ACC112 (cell line): ENCODE measurements at regions not wholly inside any gene's neighbourhood (a gene's known extent, or its start where the extent isn't known, plus 50 kb on each side); places are given as distances from the start of the nearest gene placed in this dataset.

Experiments
- H2AFZ ChIP-seq: fragments of 200-600 bp; sonication (generic); one replicate; pipeline ENCODE4 v1.6.0; 2017; ENCODE audit warnings: antibody characterized with exemption, low read length; ENCODE audit not compliant: unreplicated experiment
- H3K27ac ChIP-seq: fragments of 200-600 bp; sonication (generic); 2 replicates; pipeline ENCODE4 v1.5.1; 2014; ENCODE audit warnings: low read depth, mild to moderate bottlenecking, antibody characterized with exemption, low read length, moderate library complexity
- H3K27me3 ChIP-seq: fragments of 200-600 bp; sonication (generic); 2 replicates; pipeline ENCODE4 v1.6.1; 2014; ENCODE audit warnings: mild to moderate bottlenecking, antibody characterized with exemption, low read length, moderate library complexity, mixed read lengths; ENCODE audit not compliant: insufficient read depth
- H3K36me3 ChIP-seq: fragments of 200-600 bp; sonication (generic); 2 replicates; pipeline ENCODE4 v1.6.1; 2016; ENCODE audit warnings: mild to moderate bottlenecking, antibody characterized with exemption, low read length, moderate library complexity, mixed read lengths; ENCODE audit not compliant: insufficient read depth
- H3K4me1 ChIP-seq: fragments of 200-600 bp; sonication (generic); one replicate; pipeline ENCODE4 v1.6.1; 2016; ENCODE audit warnings: low read length, mixed read lengths; ENCODE audit not compliant: insufficient read depth, unreplicated experiment, control insufficient read depth
- H3K4me3 ChIP-seq: fragments of 200-600 bp; sonication (generic); 2 replicates; pipeline ENCODE4 v1.5.1; 2014; ENCODE audit warnings: mild to moderate bottlenecking, low read depth, low read length
- H3K79me2 ChIP-seq: fragments of 200-600 bp; sonication (generic); one replicate; pipeline ENCODE4 v1.6.0; 2016; ENCODE audit warnings: low read length; ENCODE audit not compliant: control insufficient read depth, unreplicated experiment, insufficient read depth

GRCh38 chr3:105999856-106000255, 131.0 kb upstream of the CBLB start:
- Histone ChIP-seq H3K36me3 (no peaks in the 10 kb centered on the region), H3K27ac (no peak overlapping the region), H3K4me1 (peaks cover 28% of the 10 kb centered on the region), H3K79me2 (no peaks in the 10 kb centered on the region), H2AFZ (no peak overlapping the region), H3K27me3 (no peaks in the 10 kb centered on the region), H3K4me3 (no peak overlapping the region)

GRCh38 chr3:106001923-106002322, 133.1 kb upstream of the CBLB start:
- Histone ChIP-seq H3K36me3 (no peaks in the 10 kb centered on the region), H3K4me3 (no peak overlapping the region), H3K27ac (no peak overlapping the region), H3K79me2 (no peaks in the 10 kb centered on the region), H3K27me3 (no peaks in the 10 kb centered on the region), H2AFZ (no peak overlapping the region), H3K4me1 (peaks cover 47% of the 10 kb centered on the region)

- Histone ChIP-seq H3K4me3 (peak overlapping the region; percentile 75), H3K36me3 (no peaks in the 10 kb centered on the region), H3K27ac (peak overlapping the region; percentile 93), H3K4me1 (peaks cover 34% of the 10 kb centered on the region), H2AFZ (peak overlapping the region; percentile 87), H3K79me2 (no peaks in the 10 kb centered on the region), H3K27me3 (no peaks in the 10 kb centered on the region)
These were observed 135.4 kb upstream of the CBLB start for GRCh38 chr3:106004137-106004681.

- H3K27me3 ChIP-seq, result no peaks in the 10 kb centered on the region
- H3K4me1 ChIP-seq, result peaks cover 34% of the 10 kb centered on the region
- H2AFZ ChIP-seq, result peak overlapping the region; percentile 87
- H3K79me2 ChIP-seq, result no peaks in the 10 kb centered on the region
- H3K36me3 ChIP-seq, result no peaks in the 10 kb centered on the region
- H3K27ac ChIP-seq, result peak overlapping the region; percentile 93
- H3K4me3 ChIP-seq, result peak overlapping the region; percentile 75
These were observed 136.0 kb upstream of the CBLB start for GRCh38 chr3:106004826-106005225.

GRCh38 chr3:106006001-106006400, 137.2 kb upstream of the CBLB start:
- Histone ChIP-seq H3K27ac (peak overlapping the region; percentile 93), H3K4me3 (no peak overlapping the region), H3K27me3 (no peaks in the 10 kb centered on the region), H2AFZ (no peak overlapping the region), H3K36me3 (no peaks in the 10 kb centered on the region), H3K79me2 (no peaks in the 10 kb centered on the region), H3K4me1 (peaks cover 34% of the 10 kb centered on the region)

- Histone ChIP-seq H3K4me3 (no peak overlapping the region), H3K27ac (peak overlapping the region; percentile 93), H3K4me1 (peaks cover 34% of the 10 kb centered on the region), H3K79me2 (no peaks in the 10 kb centered on the region), H3K36me3 (no peaks in the 10 kb centered on the region), H3K27me3 (no peaks in the 10 kb centered on the region), H2AFZ (no peak overlapping the region)
These were observed 137.8 kb upstream of the CBLB start for GRCh38 chr3:106006571-106006970.

GRCh38 chr3:106007512-106007911, 138.7 kb upstream of the CBLB start:
- Histone ChIP-seq H3K27me3 (no peaks in the 10 kb centered on the region), H2AFZ (no peak overlapping the region), H3K4me1 (peaks cover 34% of the 10 kb centered on the region), H3K79me2 (no peaks in the 10 kb centered on the region), H3K4me3 (no peak overlapping the region), H3K27ac (no peak overlapping the region), H3K36me3 (no peaks in the 10 kb centered on the region)

- Histone ChIP-seq H3K4me1 (peaks cover 31% of the 10 kb centered on the region), H3K36me3 (no peaks in the 10 kb centered on the region), H2AFZ (no peak overlapping the region), H3K79me2 (no peaks in the 10 kb centered on the region), H3K27me3 (no peaks in the 10 kb centered on the region), H3K4me3 (no peak overlapping the region), H3K27ac (no peak overlapping the region)
These were observed 140.0 kb upstream of the CBLB start for GRCh38 chr3:106008766-106009165.

GRCh38 chr3:106010829-106011228, 142.0 kb upstream of the CBLB start:
- peaks cover 27% of the 10 kb centered on the region for H3K4me1 ChIP-seq
- no peak overlapping the region for H2AFZ ChIP-seq
- no peaks in the 10 kb centered on the region for H3K79me2 ChIP-seq
- no peaks in the 10 kb centered on the region for H3K27me3 ChIP-seq
- no peaks in the 10 kb centered on the region for H3K36me3 ChIP-seq
- H3K27ac ChIP-seq, result no peak overlapping the region
- no peak overlapping the region for H3K4me3 ChIP-seq

- no peaks in the 10 kb centered on the region for H3K79me2 ChIP-seq
- peak overlapping the region; percentile 80 for H3K27ac ChIP-seq
- H3K27me3 ChIP-seq, result no peaks in the 10 kb centered on the region
- H2AFZ ChIP-seq, result peak overlapping the region; percentile 65
- H3K4me1 ChIP-seq, result peaks cover 16% of the 10 kb centered on the region
- H3K36me3 ChIP-seq, result no peaks in the 10 kb centered on the region
- peak overlapping the region; percentile 16; the same call in 1 of the 2 replicates for H3K4me3 ChIP-seq
These were observed 145.2 kb upstream of the CBLB start for GRCh38 chr3:106013971-106014370.

GRCh38 chr3:106014518-106014917, 145.7 kb upstream of the CBLB start:
- peak overlapping the region; percentile 65 for H2AFZ ChIP-seq
- H3K79me2 ChIP-seq, result no peaks in the 10 kb centered on the region
- H3K4me3 ChIP-seq, result peak overlapping the region; percentile 16; the same call in 1 of the 2 replicates
- no peaks in the 10 kb centered on the region for H3K27me3 ChIP-seq
- H3K36me3 ChIP-seq, result no peaks in the 10 kb centered on the region
- peak overlapping the region; percentile 80 for H3K27ac ChIP-seq
- H3K4me1 ChIP-seq, result peaks cover 16% of the 10 kb centered on the region
